NCI-H2171 treated with DMSO at 0.1 percent for 48 hours (cell line): ENCODE measurements at regions not wholly inside any gene's neighbourhood (a gene's known extent, or its start where the extent isn't known, plus 50 kb on each side); places are given as distances from the start of the nearest gene placed in this dataset.

Experiments used
- DNase-seq: peaks from one replicate; lab custom pipeline; 2025; lab: John Stamatoyannopoulos, UW

DNA sequence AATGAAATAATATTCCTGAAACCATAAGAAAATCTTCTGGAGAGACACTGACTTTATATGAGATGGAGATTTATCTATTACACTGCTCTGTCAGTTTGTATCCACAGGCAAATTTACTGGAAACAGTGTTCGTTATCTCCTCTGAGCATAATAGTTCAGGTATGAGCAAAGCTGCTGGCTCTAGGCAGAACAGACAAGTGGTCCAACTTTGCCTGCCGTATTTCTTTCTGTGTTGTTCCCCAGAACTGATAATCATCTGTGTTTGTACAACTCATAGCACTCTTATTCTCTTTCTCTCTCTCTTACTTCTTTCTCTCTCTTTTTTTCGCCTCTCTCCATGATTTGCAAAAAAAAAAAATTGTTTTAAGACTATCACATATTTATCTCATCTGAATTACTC is 623.8 kb upstream of the CHORDC1 start:
- no peak for DNase-seq

DNA sequence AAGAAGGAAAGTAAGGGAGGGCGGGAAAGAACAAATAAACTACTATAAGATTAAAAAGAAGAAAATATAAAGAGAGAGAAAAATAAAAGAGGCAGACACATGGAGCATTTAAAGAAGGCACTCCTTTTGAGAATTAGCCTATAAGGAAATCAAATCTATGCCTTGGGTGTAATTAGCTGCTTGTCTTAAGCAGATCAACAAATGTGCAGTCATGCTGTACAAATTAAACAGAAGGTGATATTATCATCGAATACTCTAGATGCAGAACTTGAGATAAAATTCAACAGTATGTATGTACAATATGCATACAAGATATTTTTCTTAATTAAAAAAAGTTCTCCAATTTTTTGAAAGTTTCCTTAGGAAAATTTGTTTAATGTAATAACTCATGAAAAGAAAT is 623.0 kb upstream of the CHORDC1 start:
- DNase-seq: no peak

DNA sequence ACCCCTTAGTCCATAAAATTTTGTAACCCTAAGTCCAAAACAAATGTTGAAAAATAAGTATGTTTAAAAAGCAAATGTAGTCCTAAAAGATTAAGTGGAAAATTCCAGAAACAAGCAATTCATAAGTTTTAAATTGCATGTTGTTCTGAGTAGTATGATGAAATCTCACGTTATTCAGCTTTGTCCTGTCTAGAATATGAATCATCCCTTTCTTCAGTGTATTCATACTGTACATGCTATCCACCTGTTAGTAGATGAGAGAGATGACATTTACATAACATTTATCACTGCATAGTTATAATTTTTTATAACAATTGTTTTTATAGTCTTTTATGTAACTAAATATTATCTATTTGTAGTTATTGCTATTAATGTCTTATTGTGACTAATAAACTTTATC is 622.3 kb upstream of the CHORDC1 start:
- no peak for DNase-seq

GRCh38 chr11:90844041-90844440 is 621.2 kb upstream of the CHORDC1 start:
- no peak for DNase-seq

DNA sequence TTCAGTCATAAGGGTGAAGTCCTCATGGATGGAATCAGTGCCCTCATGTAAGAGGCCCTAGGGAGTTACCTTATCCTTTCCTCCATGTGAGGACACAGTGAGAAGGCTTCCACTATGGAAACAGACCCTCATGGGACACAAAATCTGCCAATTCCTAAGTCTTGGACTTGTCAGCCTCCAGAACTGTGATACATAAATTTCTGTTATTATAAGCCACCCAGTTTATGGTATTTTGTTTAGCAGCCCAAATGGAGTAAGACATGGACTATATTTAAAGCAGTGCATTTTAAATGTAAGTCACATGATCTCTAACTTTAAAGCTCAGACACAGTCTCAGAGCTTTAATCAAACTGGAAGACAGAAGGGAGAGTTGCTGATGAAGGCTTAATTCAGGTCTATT is 619.8 kb upstream of the CHORDC1 start:
- DNase-seq: no peak

DNA sequence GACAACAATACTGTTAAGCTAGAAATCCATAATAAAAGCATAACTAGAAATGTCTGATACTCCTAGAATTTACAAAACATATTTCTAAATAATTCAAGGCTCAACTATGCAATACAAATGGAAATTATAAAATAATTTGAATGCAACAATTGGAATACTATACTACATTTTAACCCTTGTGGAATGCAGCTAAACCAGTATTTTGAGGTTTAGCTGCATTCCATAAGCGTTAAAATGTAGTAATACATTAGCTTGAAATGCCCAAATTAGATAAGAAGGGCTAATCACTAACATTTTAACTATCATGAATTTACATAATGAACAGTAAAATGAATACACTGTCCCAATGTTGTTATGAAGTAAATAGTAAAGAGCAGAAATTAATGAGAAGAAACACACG is 617.2 kb upstream of the CHORDC1 start:
- DNase-seq: no peak

DNA sequence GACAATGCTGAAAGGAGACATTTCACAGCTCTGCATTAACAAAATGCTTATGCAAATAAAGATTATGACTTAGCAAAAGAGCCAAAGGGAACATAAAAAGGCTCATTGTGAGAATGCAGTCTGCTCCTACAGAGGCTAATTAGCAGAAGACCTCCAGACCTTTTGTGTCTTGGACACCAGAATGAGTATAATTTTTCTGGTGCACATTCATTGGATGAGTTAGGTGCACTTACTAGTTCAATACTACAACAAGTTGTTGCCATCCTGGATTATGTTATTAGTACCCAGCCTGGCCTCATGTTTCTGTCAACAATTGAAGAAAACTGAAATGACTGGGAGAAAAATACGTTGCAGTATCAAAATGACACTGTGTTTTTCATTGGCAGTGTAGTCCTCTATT is 613.2 kb upstream of the CHORDC1 start:
- DNase-seq: no peak

GRCh38 chr11:90823446-90823845 is 600.6 kb upstream of the CHORDC1 start:
- no peak for DNase-seq

- DNase-seq: no peak
Observed at GRCh38 chr11:90822996-90823395, 600.1 kb upstream of the CHORDC1 start.

- DNase-seq: no peak
Observed at GRCh38 chr11:90818196-90818745, 595.4 kb upstream of the CHORDC1 start.

DNA sequence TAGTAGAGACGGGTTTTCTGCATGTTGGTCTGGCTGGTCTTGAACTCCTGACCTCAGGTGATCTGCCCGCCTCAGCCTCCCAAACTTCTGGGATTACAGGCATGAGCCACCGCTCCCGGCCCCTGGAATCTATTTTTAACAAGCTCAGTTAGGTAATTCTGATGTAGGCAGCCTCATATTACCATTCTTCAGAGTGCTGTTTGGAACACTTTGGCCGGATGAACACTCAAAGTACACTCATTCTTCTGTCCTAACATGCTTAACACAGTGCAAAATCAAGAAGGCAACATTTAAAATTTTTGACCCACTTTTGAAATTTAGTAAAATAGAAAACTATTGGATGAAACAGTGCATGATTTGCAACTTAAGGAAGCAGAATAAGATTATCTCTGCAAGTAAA is 586.7 kb upstream of the CHORDC1 start:
- DNase-seq: no peak

DNA sequence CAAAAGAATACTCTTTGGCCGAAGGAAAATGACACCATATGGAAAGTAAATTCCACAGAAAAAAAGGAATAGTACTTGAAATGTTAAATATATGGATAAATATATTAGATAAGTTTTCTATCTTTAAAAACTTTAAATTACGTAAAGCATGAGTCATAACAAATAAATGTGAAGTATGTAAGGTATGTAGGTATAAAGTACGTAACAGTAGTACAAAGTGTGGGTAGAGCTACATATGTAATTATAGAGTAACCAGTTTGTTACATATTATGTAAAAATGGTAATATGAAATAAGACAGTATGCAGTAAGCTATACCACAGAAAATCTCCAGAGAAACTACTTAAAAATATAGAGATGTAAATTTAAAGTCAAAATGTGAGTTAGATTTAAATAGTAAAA is 582.3 kb upstream of the CHORDC1 start:
- DNase-seq: no peak

DNA sequence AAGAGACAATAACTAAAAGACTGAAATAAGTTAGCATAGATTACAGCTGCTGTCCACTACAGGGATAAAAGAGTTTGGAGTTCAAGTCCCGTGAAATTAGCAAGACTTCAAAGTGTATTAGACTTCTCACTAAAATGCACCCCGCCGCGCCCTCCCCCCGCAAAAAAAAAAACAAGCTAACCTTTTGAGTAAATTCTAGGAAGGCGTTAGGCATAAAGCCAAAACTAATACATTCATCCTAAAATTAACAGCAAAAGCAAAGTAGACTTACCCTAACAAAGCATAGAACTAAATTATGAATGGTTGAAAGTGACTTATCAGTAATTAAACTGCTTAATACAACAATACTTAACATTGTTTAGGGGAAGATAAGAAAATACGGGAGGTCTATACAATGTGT is 581.0 kb upstream of the CHORDC1 start:
- DNase-seq: no peak

DNA sequence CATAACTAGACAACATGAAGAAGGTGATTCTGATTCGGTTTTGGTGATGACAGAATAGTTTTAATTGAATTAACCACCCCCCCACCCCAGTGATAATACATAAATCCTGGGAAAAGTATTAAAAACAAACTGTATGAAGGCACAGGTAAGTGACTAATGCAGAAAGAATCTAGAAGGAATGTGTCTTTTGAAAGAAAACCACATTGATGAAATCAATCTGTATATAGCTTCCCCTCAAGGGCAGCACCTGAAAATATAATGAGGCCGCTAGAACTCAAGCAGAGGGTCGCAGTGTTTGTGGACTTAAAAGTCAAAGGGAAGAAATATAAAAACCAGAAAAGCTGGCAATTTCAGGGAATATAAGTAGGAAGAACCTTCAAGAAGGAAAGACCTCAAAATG is 580.5 kb upstream of the CHORDC1 start:
- no peak for DNase-seq

- no peak for DNase-seq
Observed at GRCh38 chr11:90798769-90799168, 575.9 kb upstream of the CHORDC1 start.

GRCh38 chr11:90795746-90796145 is 572.9 kb upstream of the CHORDC1 start:
- DNase-seq: no peak

DNA sequence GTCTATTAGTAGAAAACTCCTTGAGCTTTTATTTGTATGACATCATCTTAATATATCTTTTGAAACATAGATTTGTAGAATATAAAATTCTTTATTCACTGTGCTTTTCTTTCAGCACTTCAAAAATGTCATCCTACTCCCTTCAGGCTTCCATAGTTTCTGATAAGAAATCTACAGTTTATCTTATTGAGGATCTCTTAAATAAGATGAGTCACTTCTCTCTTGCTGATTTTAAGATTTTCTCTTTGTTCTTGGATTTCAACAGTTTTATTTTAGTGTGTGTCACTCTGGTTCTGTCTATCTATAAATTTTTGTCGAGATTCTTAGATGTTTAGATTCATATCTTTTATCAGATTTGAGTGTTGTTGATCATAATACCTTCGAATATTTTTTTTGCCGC is 566.1 kb upstream of the CHORDC1 start:
- DNase-seq: no peak

DNA sequence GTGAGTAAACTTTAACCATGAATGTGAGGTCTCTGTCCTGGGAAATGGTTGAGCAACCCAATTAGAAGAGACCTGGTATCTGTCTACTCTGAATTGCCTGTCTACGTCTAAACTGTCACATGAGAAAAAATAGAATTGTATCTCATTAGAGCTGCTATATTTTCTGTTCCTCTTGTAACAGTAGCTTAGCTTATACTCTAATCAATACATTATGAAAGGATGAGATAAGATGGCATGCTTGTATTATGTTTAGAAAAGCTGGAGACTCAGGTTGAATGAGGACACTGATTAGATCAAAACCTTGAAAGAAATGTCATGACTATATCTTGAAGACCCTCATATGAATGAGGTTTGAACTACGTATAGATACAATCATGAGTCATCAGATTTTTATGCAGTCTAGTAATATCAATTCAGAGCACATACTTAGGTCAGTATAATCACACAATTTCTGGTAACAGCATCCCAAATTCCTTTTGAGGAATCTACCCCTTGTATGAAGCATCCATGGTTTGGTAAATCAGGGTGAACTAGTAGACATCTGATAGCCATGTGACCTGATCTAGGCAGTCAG is 561.5 kb upstream of the CHORDC1 start:
- DNase-seq: no peak

GRCh38 chr11:90783111-90783510 is 560.3 kb upstream of the CHORDC1 start:
- no peak for DNase-seq

DNA sequence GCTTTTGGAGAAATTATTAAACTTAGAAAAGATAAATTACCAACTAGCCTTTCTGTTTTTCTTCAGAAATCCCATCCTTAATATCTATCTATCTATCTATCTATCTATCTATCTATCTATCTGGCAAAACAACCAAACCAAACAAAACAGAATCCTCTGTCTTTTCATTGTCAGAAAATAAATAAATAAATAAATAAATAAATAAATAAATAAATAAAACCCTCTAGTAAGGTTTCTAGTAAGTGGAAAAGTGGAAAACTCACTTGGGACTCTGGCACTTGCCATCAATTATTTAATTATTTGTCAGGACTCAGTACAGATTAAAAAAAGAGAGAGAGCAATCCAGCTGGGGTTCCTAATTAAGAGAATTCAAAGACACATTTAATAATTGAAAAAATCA is 556.2 kb upstream of the CHORDC1 start:
- no peak for DNase-seq

DNA sequence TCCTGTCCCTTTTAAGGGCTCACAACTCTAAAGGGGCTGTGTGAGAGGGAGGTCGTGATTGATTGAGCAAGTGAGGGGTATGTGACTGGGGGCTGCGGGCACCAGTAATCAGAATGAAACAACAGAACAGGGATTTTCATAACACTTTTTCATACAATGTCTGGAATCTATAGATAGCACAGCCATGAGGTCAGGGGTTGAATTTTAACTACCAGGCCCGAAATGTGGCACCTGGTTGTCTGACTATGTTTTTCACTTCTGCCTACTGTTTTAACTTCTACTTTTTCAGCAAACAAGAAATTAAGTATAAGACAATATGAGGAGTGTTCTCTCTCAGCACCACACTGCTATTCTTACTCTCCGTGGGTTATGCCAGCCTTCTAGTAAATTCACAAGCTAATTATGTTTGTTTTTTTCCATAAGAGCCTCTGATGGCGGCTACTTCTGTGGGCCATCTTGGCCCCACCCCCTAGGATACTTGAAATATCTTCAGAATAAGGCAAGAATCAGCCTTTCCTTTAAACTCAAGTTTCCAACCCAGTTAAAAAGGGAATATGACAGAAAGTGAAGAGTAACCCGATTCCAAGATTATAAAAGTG is 552.8 kb upstream of the CHORDC1 start:
- DNase-seq: no peak

DNA sequence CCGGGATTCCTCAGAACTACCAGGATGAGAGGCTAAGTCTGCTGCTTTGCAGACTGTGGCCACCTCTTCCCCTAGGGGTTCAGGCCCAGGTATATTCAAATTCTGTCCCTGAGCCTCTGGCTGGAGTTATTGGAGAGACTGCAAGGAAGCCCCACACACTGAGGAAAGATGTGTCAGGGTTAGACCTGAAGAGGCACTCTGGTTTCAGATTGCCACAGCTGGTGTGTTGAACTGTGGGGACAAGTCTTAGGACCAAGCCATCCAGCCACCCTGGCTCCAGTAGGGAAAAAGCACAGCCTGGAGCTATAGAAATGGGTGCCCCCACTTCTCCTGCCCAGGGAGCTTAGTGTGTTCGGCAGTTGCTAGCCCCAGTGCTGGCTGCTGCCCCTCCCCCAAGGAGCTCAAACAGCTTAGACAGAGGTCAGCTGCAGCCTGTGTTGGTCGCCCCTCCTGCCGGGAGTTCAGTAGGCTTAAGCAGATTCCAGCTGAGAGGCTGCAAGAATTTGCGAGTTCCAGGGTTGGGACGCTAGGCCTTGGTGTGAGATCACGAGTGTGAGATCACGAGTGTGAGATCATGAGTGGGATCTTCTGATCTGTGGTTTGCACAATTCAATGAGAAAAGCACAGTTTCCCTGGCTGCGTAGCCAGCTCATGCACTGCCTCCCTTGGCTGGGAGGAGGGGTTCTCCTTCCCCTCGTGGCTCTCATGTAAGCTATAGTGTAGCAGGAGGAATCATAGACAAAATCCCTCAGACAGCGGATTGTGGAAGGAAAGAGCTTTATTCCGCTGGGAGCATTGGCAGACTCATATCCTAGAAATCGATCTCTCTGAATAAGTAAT is 552.1 kb upstream of the CHORDC1 start:
- no peak for DNase-seq

- no peak for DNase-seq
Observed at GRCh38 chr11:90770007-90770406, 547.2 kb upstream of the CHORDC1 start.
